Ovary (tissue), 7 donors: ENCODE measurements at regions not wholly inside any gene's neighbourhood (a gene's known extent, or its start where the extent isn't known, plus 50 kb on each side); places are given as distances from the start of the nearest gene placed in this dataset.

Experiments
- DNase-seq, 5 donors: peaks; one replicate each; pipeline ENCODE4 v3.0.0-alpha.2; 2019 to 2020
- H3K27ac ChIP-seq, 2 donors: fragments of 200-600 bp; one replicate each; pipeline versions ENCODE4 v1.5.1 to v1.8.0; 2019 to 2022
- H3K27me3 ChIP-seq: fragments of 200-600 bp; one replicate; pipeline ENCODE4 v1.8.0; 2022
- H3K36me3 ChIP-seq: fragments of 200-600 bp; sonication (generic); one replicate; pipeline ENCODE4 v1.5.1; 2019
- H3K4me1 ChIP-seq: one replicate; pipeline ENCODE4 v1.8.1; 2013; ENCODE audit warnings: mild to moderate bottlenecking, moderate library complexity; ENCODE audit not compliant: insufficient read depth
- H3K4me3 ChIP-seq: fragments of 200-600 bp; sonication (generic); one replicate; pipeline ENCODE4 v1.5.1; 2017
- H3K9me3 ChIP-seq, 2 donors: fragments of 200-600 bp in 1 of 2; sonication (generic) in 1 of 2; one replicate each; pipeline versions ENCODE4 v1.5.1 to v1.8.1; 2013 to 2019; ENCODE audit warnings: mild to moderate bottlenecking in 1 of 2, moderate library complexity in 1 of 2
- EP300 ChIP-seq: sonication (generic); formaldehyde crosslinking; IDR thresholded peaks from one replicate; pipeline ENCODE4 v1.6.1; 2017; ENCODE audit warnings: antibody characterized with exemption
- POLR2A ChIP-seq: fragments of 450-650 bp; IDR thresholded peaks from one replicate; pipeline ENCODE4 v1.6.1; 2017; ENCODE audit warnings: antibody characterized with exemption, mild to moderate bottlenecking, moderate library complexity
- WGBS, 3 donors: extraction: QIAGEN DNeasy Blood & Tissue Kit in 1 of 3; methylation state at CpG; one replicate each; pipeline versions ENCODE4 v1.1.5 to v1.1.7; 2013 to 2017; 5-methylcytosine and 5-hydroxymethylcytosine counted together
- intact Hi-C, 4 donors: fragments of 100-400 bp; cut with DNase I; formaldehyde crosslinking; loops; one replicate each; pipeline versions ENCODE4 v1.11.0 to v1.15.1; 2022 to 2023
- TF ChIP-seq, protein P1 (sequence below), 3 donors: fragments of 450-650 bp in 2 of 3; fragments of 200-600 bp in 1 of 3; IDR thresholded peaks; one replicate each; pipeline versions ENCODE4 v1.5.1 to v1.8.0; 2016 to 2022; ENCODE audit warnings: antibody characterized with exemption in 3 of 3, mild to moderate bottlenecking in 1 of 3
- donor health status: DM: no; HTN: no; CAD: no; lungs with moderate emphysema.
- donor health status: DM: no; HTN: no; CAD: no.
- donor health status: Bipolar disorder and iron deficiency.
- donor health status: DM: no; HTN: no; CAD: no.
- donor health status: DM: yes; HTN: yes; CAD: no.

- no peak for DNase-seq
- Histone ChIP-seq H3K27ac (no peak overlapping the region), H3K9me3 (no peaks in the 10 kb centered on the region), H3K4me1 (no peaks in the 10 kb centered on the region), H3K27me3 (no peaks in the 10 kb centered on the region), H3K36me3 (no peaks in the 10 kb centered on the region), H3K4me3 (no peak overlapping the region)
- no peak for TF ChIP-seq EP300
- TF ChIP-seq POLR2A: no peak
- TF ChIP-seq, protein P1, sequence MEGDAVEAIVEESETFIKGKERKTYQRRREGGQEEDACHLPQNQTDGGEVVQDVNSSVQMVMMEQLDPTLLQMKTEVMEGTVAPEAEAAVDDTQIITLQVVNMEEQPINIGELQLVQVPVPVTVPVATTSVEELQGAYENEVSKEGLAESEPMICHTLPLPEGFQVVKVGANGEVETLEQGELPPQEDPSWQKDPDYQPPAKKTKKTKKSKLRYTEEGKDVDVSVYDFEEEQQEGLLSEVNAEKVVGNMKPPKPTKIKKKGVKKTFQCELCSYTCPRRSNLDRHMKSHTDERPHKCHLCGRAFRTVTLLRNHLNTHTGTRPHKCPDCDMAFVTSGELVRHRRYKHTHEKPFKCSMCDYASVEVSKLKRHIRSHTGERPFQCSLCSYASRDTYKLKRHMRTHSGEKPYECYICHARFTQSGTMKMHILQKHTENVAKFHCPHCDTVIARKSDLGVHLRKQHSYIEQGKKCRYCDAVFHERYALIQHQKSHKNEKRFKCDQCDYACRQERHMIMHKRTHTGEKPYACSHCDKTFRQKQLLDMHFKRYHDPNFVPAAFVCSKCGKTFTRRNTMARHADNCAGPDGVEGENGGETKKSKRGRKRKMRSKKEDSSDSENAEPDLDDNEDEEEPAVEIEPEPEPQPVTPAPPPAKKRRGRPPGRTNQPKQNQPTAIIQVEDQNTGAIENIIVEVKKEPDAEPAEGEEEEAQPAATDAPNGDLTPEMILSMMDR (IDR thresholded peaks at IDR 0.05): no peak
- intact Hi-C loops: no loop called here
- WGBS, 3 donors: 51 to 69% (median 52%) methylated on average over 1 of the region's 1 CpG
Observed at GRCh38 chr6:135750081-135750480, 101.4 kb upstream of the PDE7B start.

DNA sequence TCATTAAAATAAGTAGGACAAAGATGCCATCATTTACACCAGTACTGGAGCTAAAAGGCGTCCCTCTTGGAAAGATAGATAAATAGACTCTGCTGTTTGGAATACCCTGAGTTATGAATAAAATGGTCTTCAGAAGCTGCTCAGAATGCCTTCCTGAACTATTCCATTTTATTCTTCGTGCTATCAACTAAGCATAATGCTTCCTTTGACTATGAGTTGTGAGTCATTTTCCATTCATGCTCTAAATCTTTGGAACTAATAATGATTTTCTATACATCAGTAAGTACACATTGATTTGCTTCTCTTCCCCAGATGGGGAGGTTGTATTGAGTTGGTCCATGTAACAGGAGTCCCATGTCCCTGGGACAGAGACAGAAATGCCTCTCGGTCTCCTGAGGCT is 98.3 kb upstream of the PDE7B start:
- DNase-seq: no peak
- Histone ChIP-seq H3K27ac (no peak overlapping the region), H3K27me3 (no peaks in the 10 kb centered on the region), H3K36me3 (no peaks in the 10 kb centered on the region), H3K4me1 (no peaks in the 10 kb centered on the region), H3K4me3 (no peak overlapping the region), H3K9me3 (no peaks in the 10 kb centered on the region)
- TF ChIP-seq POLR2A: no peak
- TF ChIP-seq EP300: no peak
- TF ChIP-seq, protein P1 (IDR thresholded peaks at IDR 0.05): no peak
- whole genome bisulfite sequencing, 3 donors: 93 to 95% (median 93%) methylated on average over 3 of the region's 3 CpGs
- intact Hi-C loops: no loop called here

GRCh38 chr6:135759831-135760230 is 91.7 kb upstream of the PDE7B start:
- WGBS, 3 donors: 68 to 89% (median 88%) methylated on average over 5 of the region's 5 CpGs
- no peak overlapping the region for H3K27ac ChIP-seq
- H3K27me3 ChIP-seq: no peaks in the 10 kb centered on the region
- H3K9me3 ChIP-seq: no peaks in the 10 kb centered on the region
- no peak for TF ChIP-seq POLR2A
- TF ChIP-seq EP300: no peak
- TF ChIP-seq, protein P1 (IDR thresholded peaks at IDR 0.05): no peak
- intact Hi-C loops: no loop called here
- no peaks in the 10 kb centered on the region for H3K4me1 ChIP-seq
- DNase-seq: no peak
- no peaks in the 10 kb centered on the region for H3K36me3 ChIP-seq
- H3K4me3 ChIP-seq: no peak overlapping the region

DNA sequence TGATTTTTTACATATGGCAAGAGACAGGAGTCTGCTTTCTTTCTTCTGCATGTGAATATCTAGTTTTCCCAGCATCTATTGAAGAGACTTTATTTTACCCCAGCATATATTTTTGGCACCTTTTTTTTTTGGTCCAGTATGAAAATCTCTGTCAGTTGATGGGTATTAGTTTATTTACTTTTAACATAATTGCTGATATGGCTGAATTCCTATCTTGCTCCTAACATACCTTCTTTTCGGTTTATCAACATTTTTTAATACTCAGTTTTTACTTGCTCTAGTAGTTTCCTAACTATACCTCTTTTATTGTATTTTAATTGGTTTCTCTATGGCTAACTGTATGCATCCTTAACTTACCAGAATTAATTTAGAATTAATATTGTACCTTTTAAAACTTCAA is 77.5 kb upstream of the PDE7B start:
- Histone ChIP-seq H3K27ac (no peak overlapping the region), H3K36me3 (no peaks in the 10 kb centered on the region), H3K9me3 (no peaks in the 10 kb centered on the region), H3K4me1 (no peaks in the 10 kb centered on the region), H3K4me3 (no peak overlapping the region), H3K27me3 (no peaks in the 10 kb centered on the region)
- TF ChIP-seq, protein P1 (IDR thresholded peaks at IDR 0.05): no peak
- no peak for TF ChIP-seq POLR2A
- no peak for TF ChIP-seq EP300
- intact Hi-C loops: no loop called here
- WGBS, 3 donors: 91 to 93% (median 91%) methylated on average over 1 of the region's 1 CpG
- no peak for DNase-seq

GRCh38 chr6:135779213-135779612 is 72.3 kb upstream of the PDE7B start:
- Histone ChIP-seq H3K27ac (no peak overlapping the region), H3K9me3 (no peaks in the 10 kb centered on the region), H3K36me3 (no peaks in the 10 kb centered on the region), H3K27me3 (no peaks in the 10 kb centered on the region), H3K4me1 (no peaks in the 10 kb centered on the region), H3K4me3 (no peak overlapping the region)
- TF ChIP-seq POLR2A: no peak
- TF ChIP-seq, protein P1 (IDR thresholded peaks at IDR 0.05): no peak
- no peak for TF ChIP-seq EP300
- 79 to 85% (median 83%) methylated on average over 2 of the region's 2 CpGs for WGBS, 3 donors
- intact Hi-C loops: no loop called here
- no peak for DNase-seq
